GM18505 (cell line): ENCODE measurements at regions not wholly inside any gene's neighbourhood (a gene's known extent, or its start where the extent isn't known, plus 50 kb on each side); places are given as distances from the start of the nearest gene placed in this dataset.
"Not testable (repeated sequence)": the region's sequence is repeated elsewhere in the genome, so short reads cannot be mapped to it uniquely, and the experiment has no call there.

Experiments used
- ATAC-seq: cut with Tn5 transposase; IDR thresholded peaks from one replicate; pipeline ENCODE4 v1.9.1; 2021; ENCODE audit not compliant: unreplicated experiment
- POLR2A ChIP-seq: IDR thresholded peaks from 4 replicates; pipeline ENCODE4 v1.6.1; 2011; ENCODE audit warnings: borderline replicate concordance; ENCODE audit not compliant: insufficient read depth, insufficient read length; ENCODE audit errors: extremely low read depth

DNA sequence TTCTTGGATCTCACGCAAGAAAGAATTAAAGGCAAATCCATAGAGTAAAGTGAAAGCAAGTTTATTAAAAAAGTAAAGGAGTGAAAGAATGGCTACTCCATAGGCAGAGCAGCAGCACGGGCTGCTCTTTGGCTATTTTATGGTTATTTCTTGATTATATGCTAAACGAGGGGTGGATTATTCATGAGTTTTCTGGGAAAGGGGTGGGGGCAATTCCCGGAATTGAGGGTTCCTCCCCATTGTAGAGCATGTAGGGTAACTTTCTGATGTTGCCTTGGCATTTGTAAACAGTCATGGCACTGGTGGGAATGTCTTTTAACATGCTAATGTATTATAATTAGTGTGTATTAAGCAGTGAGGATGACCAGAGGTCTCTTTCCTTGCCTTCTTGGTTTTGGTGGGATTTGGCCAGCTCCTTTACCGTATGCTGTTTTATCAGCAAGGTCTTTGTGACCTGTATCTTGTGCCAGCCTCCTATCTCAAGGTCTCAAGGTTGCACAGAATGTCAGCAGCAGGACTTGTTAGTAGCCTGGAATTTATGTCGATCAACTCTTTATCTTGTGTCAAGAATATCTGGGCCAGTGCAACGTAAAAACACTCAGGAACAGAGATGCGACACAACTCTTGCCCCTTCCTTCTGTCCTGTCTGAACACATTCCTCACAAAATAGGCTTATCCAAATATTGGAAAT, 931.4 kb downstream of the QKI start:
- no peak for ATAC-seq
- no peak for TF ChIP-seq POLR2A

DNA sequence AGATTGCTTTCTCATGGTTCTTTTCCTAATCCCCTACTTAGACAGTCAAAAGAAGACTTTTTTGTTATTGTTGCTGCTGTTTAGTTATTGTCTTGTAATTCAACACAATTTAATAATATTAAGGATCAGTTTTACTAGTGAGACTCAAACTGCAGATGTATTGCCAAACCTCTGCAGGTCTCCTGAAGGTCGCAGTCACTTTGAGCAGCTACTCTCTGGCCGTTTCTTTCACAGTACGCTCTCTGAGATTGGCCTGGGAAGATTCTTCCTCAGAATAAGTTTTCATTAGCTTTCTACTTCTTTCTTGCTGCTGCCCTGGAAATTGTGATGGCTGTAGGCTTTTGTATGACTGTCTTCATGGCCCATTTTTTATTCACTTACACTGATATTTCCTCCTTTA, 930.8 kb downstream of the QKI start:
- ATAC-seq, result no peak
- TF ChIP-seq POLR2A, result no peak

DNA sequence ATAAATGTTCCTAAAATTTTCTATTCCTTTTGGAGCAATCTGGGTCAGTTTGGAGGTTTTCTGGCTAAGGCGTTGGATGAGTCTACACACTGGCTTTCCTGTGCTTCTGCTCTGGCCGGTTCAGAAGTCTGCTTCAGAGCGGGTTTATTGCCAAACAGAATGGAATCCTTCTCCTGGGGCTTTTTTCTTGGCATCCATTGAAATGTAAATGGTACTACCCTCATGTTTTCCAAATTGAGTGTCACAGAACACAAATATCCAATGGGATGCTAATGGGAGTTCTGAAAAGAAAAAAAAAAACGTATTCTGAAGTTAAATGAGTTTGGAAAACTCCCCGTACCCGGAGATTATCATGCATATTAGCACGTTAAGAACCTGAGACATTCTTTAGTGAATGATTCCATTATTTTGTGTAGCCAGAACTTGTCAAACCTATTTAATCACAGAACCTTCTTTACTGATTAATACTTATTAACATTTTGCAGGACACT, 930.3 kb downstream of the QKI start:
- TF ChIP-seq POLR2A, result no peak

DNA sequence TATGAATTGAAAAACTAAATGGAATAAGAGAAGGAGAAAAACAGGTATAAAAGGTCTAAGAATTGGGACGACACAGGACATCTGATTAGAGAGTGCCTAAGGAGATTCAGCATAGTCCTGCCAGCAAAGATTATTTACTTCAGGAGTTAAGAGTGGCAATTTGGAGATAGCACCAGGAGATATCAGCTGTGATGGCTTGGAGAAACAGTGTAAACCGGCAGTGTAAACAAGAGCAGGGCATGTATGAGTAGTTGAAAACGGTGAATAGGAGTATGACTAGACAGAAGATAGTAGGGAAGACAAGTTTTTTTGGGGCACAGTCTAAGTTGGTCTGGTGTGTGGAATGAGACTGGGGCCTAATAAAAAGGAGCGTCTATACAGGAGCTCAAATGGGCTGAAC, 924.9 kb downstream of the QKI start:
- ATAC-seq, result not testable (repeated sequence)

More for the DNA sequence above, 930.3 kb downstream of the QKI start:
- ATAC-seq, result no peak

DNA sequence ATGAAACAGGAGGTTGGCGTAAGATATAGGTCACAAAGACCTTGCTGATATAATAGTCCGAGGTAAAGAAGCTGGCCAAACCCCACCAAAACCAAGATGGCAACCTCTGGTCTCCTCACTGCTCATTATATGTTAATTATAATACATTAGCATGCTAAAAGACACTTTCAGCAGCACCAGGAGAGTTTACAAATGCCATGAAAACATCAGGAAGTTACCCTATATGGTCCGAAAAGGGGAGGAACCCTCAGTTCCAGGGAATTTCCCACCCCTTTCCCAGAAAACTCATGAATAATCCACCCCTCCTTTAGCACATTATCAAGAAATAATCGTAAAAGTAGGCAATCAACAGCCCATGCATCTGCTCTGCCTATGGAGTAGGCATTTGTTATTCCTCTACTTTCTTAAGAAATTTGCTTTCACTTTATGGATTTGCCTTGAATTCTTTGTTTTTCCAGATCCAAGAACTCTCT, 923.4 kb downstream of the QKI start:
- ATAC-seq, result no peak
- no peak for TF ChIP-seq POLR2A

DNA sequence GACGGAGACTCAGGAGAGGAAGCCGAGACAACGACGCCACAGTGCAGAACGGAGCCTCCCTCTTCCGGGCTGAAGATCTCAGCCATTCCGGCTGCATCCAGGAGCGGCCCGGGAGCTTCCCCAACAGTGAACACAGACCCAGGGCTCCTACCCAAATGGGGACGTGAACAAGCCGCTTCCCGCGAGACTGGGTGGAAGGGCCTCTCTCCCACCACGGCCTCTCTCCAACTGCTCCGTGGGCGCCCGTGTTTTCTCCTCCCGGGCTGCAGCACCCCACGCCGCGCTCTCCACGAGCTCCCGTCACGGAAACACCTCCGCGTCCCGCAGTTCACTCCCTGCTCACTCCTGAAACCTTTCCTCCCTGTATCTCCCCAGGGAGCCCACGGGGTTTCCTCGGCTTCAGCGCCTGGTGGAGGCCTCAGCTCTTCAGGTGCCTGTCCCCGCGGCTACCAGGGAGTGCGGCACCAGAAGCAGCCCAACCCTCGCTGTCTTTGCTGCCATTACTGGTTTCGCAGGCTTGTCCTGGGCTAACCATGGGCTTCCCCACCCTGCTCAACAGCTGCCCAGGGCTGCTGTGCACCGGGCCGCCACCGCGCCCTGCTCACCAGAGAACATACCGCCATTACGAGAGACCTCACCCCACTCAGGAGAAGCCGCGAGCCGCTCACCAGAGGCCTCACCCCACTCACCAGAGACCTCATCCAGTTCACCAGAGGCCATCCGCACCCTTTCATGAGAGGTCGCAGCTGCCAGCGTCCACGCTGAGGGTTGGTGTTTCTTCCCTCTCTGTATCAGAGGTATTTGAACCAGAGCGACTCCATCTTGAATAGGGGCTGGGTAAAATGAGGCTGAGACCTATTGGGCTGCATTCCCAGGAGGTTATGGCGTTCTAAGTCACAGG, 922.8 kb downstream of the QKI start:
- TF ChIP-seq POLR2A, result no peak
- ATAC-seq, result no peak

DNA sequence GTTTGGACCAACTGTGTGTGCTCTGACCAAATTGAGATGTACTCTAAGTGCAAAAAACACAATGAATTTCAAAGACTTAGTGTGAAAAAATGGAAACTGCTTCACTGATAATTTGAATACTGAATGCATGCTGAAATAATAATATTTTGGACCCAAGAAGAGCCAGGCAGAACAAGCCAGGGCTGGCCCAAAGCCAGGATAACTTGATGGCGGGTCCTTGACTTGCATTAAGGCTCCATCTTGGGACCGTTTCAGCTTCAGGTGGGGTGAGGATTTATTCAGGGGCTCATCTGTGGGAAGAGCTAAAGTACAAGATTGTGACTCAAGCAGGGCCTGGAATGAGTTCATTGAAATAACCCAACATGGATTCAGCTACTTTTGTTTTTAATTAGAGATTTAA, 921.9 kb downstream of the QKI start:
- ATAC-seq, result no peak
- TF ChIP-seq POLR2A, result no peak

DNA sequence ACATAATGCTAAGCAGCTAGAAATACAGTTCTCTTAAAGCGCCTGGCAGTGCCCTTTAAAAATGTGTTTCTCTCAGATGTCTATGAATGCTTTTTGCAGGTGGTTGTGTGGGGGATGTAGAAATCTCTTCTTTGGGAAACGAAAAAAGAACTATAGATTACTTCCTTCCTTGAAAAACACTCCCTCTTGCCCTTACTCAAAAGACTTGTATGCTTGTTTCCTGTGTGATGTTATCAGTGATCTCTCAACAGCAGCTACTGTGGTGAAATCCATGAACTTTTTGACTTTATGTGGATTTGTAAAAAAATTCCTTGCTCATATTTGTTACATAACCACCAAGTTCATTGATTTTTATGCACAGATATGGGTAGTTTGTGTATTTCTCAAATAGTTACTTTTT, 916.5 kb downstream of the QKI start:
- ATAC-seq, result no peak
- no peak for TF ChIP-seq POLR2A

DNA sequence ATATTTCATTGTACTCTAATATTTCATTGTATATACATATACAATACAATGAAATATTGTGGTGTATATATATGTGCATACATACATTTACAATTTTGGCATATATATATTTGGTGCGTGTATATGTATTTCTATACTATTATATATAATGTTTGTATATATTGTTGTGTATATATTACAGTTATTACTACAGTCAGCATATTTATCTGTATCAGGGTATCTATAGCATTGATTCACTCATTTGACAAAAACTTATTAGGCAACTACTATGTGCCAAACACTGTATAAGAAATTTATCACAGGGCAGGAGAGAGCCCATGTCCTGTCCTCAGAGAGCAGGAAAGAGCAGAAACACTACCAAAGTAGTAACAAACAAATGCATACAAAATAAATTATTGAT, 910.6 kb downstream of the QKI start:
- ATAC-seq, result no peak
- no peak for TF ChIP-seq POLR2A

DNA sequence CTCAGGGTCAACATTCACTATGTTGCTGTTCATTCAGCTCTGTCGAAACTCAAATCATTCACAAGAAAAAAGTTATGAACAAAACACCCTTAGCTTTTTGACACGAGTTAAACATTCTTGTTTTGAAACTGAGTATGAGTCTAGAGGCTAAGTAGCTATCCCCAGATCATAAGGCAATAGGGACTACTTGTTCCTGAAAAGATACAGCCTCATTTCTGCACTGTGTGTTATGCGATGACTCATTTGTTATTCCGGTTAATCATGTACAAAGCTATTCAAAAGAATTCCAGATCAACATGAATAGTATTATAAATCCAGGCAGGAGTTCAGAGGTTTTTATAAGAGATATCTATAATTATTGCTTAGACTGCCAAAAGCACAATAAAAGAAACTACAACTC, 908.0 kb downstream of the QKI start:
- no peak for ATAC-seq
- TF ChIP-seq POLR2A, result no peak

DNA sequence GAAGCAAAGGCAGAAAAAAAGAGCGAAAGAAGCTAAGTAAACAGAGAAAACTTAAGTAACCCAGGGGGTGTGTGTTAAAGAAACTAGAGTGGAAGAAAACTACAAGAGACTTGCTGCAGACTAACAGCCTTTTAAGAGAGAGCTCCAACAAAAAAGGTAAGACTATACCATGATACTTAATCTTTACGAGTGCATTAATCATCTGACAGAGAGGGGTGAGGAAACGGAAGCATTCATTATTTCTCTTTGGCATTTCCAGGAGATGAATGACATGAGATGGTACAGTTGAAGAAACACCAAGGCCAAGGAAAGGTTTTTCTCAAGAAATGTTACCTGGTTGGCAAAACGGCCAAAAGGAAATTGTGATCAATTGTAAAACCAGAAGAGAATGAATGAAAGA, 906.8 kb downstream of the QKI start:
- no peak for TF ChIP-seq POLR2A
- ATAC-seq, result no peak

DNA sequence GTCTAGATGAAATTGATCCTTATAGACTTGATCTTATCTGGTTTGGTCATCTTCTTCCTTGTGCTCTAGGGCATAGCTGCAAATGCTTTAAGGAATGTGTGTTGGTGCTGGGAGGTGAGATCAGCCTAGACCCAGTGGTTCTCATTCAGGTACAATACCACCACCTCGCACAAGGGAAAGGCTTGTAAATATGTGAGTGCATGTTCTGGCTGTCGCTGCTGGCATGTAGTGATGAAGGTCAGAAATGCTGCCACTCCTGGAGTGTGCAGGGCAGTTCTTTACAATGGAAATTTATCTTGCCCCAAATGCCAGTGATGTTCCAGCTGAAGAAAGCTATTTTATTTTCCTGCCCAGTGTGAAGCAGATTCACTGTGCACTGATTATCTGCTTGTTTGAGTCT, 900.9 kb downstream of the QKI start:
- ATAC-seq, result no peak
- TF ChIP-seq POLR2A, result no peak

DNA sequence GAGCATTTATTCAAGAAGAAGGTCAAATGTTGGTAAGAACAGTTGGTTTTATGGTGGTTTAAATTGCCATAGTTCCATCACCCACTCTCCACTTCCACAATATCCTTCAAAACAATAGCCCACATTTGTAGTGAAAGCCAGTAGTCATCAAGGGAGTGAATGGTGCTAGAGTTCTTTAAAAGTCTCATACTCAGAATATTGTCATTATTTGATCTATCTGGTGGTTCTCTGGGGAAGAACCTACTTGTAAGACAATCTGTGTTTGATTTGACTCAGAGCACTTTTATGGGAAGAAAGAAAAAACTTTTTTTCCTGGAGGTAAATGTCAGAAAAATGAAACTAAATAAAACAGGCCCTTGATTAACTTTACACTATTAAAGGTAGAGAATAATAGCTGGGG, 893.8 kb downstream of the QKI start:
- no peak for TF ChIP-seq POLR2A
- ATAC-seq, result no peak
